HCT116 (cell line): ENCODE measurements at regions not wholly inside any gene's neighbourhood (a gene's known extent, or its start where the extent isn't known, plus 50 kb on each side); places are given as distances from the start of the nearest gene placed in this dataset.

Source experiments
- ATAC-seq: fragments of 200-7000 bp; cut with Tn5 transposase; 2 replicates; pipeline ENCODE4 v1.9.1; 2020; ENCODE audit warnings: mild to moderate bottlenecking, moderate library complexity
- BruUV-seq: library from RNA; stranded (reverse); fragments of 400-500 nt; replicated peaks from 2 replicates; lab custom pipeline; 2021; lab: Mats Ljungman, UMichigan
- CTCF ChIA-PET: fragments of 300-600 bp; sonication (Branson Sonifier 250); formaldehyde crosslinking; loops from one replicate; lab custom pipeline; 2021; ENCODE audit warnings: antibody characterized with exemption; lab: Charles Lee
- POLR2A ChIA-PET: fragments of 300-600, 350-600 bp; sonication (Branson Sonifier 250); formaldehyde crosslinking; loops from one replicate; lab custom pipeline; 2021; ENCODE audit warnings: antibody characterized with exemption; lab: Charles Lee
- RAD21 ChIA-PET, 2 experiments: fragments of 300-600 bp; sonication (Branson Sonifier 250); formaldehyde crosslinking; loops; one replicate each; lab custom pipeline; 2023; ENCODE audit warnings: low total read pairs in 2 of 2; ENCODE audit not compliant: uncharacterized antibody in 2 of 2, unreplicated experiment in 2 of 2, low non-redundant PET in 1 of 2; lab: Charles Lee
- DNase-seq: peaks from one replicate; pipeline ENCODE4 v3.0.0-alpha.2; 2010; ENCODE audit warnings: low read depth, low spot score
- H2AFZ ChIP-seq: fragments of 200-600 bp; shearing (Covaris generic), sonication (generic); 2 replicates; pipeline ENCODE4 v1.6.1; 2017; ENCODE audit warnings: low read depth, mixed run types, mixed read lengths, antibody characterized with exemption, low read length; ENCODE audit not compliant: poor library complexity, severe bottlenecking
- H3K27ac ChIP-seq: 2 replicates; pipeline ENCODE4 v1.5.1; 2012; ENCODE audit warnings: low read depth, low read length
- H3K27me3 ChIP-seq: fragments of 200-600 bp; sonication (generic); 2 replicates; pipeline ENCODE4 v1.6.1; 2016; ENCODE audit warnings: mixed run types, low read length, mixed read lengths; ENCODE audit not compliant: insufficient read depth
- H3K36me3 ChIP-seq, 2 experiments: fragments of 200-500 bp in 1 of 2; fragments of 200-600 bp in 1 of 2; sonication (Bioruptor generic) in 1 of 2; sonication (generic) in 1 of 2; 2 replicates each; pipeline versions ENCODE4 v1.5.1 to v1.6.1; 2014 to 2016; ENCODE audit warnings: low read length in 2 of 2, inconsistent platforms in 1 of 2, mixed read lengths in 1 of 2, mixed run types in 1 of 2; ENCODE audit not compliant: insufficient read depth in 2 of 2, control insufficient read depth in 1 of 2
- H3K4me1 ChIP-seq, 2 experiments: fragments of 200-600 bp in 1 of 2; sonication (generic) in 1 of 2; 2 replicates each; pipeline versions ENCODE4 v1.5.1 to v1.6.1; 2012 to 2017; ENCODE audit warnings: low read length in 2 of 2, inconsistent platforms in 1 of 2, mild to moderate bottlenecking in 1 of 2, mixed read lengths in 1 of 2, mixed run types in 1 of 2, moderate library complexity in 1 of 2; ENCODE audit not compliant: insufficient read depth in 2 of 2, control insufficient read depth in 1 of 2
- H3K4me2 ChIP-seq: fragments of 200-600 bp; sonication (generic); 2 replicates; pipeline ENCODE4 v1.6.1; 2017; ENCODE audit warnings: mixed run types, low read length, mixed read lengths
- H3K4me3 ChIP-seq, 2 experiments: fragments of 200-600 bp in 1 of 2; sonication (generic) in 1 of 2; replicated peaks in 1 of 2; 2 replicates each; pipeline ENCODE4 v1.5.1; 2011 to 2016; ENCODE audit warnings: low read length in 2 of 2, control low read depth in 1 of 2, low read depth in 1 of 2, mild to moderate bottlenecking in 1 of 2, mixed read lengths in 1 of 2, mixed run types in 1 of 2
- H3K79me2 ChIP-seq: fragments of 200-600 bp; sonication (generic); 2 replicates; pipeline ENCODE4 v1.6.1; 2017; ENCODE audit warnings: mild to moderate bottlenecking, mixed run types, low read length, moderate library complexity, mixed read lengths; ENCODE audit not compliant: insufficient read depth
- H3K9ac ChIP-seq: fragments of 200-600 bp; sonication (generic); 2 replicates; pipeline ENCODE4 v1.6.1; 2016; ENCODE audit warnings: low read length, mixed read lengths
- H3K9me2 ChIP-seq: fragments of 200-600 bp; sonication (generic), shearing (Covaris generic); 2 replicates; pipeline ENCODE4 v1.6.1; 2017; ENCODE audit warnings: mixed run types, mild to moderate bottlenecking, moderate library complexity; ENCODE audit not compliant: insufficient read depth
- H3K9me3 ChIP-seq, 2 experiments: fragments of 200-500 bp in 1 of 2; fragments of 200-600 bp in 1 of 2; sonication (Bioruptor generic) in 1 of 2; sonication (generic) in 1 of 2; 2 replicates each; pipeline ENCODE4 v1.6.1; 2014 to 2017; ENCODE audit warnings: low read length in 2 of 2, mixed read lengths in 2 of 2, inconsistent platforms in 1 of 2, low read depth in 1 of 2, mild to moderate bottlenecking in 1 of 2, mixed run types in 1 of 2, moderate library complexity in 1 of 2; ENCODE audit not compliant: control insufficient read depth in 1 of 2, insufficient read depth in 1 of 2
- H4K20me1 ChIP-seq: fragments of 200-600 bp; sonication (generic), shearing (Covaris generic); 2 replicates; pipeline ENCODE4 v1.6.1; 2017; ENCODE audit warnings: mixed run types, mild to moderate bottlenecking, moderate library complexity; ENCODE audit not compliant: insufficient read depth
- ATF3 ChIP-seq: IDR thresholded peaks from 2 replicates; pipeline ENCODE4 v1.6.1; 2012
- CBX3 ChIP-seq: IDR thresholded peaks from 2 replicates; pipeline ENCODE4 v1.6.1; 2012; ENCODE audit warnings: low read depth
- CTCF ChIP-seq, 3 experiments: fragments of 200-600 bp in 1 of 3; sonication (generic) in 1 of 3; IDR thresholded peaks in 2 of 3; conservative IDR thresholded peaks in 1 of 3; 2 replicates each; pipeline ENCODE4 v1.5.1; 2012 to 2017; ENCODE audit warnings: low read depth in 2 of 3, low read length in 2 of 3, antibody characterized with exemption in 1 of 3, borderline replicate concordance in 1 of 3, control low read depth in 1 of 3, mild to moderate bottlenecking in 1 of 3, mixed read lengths in 1 of 3, mixed run types in 1 of 3, moderate library complexity in 1 of 3; ENCODE audit not compliant: insufficient read depth in 1 of 3
- ELF1 ChIP-seq: IDR thresholded peaks from 2 replicates; pipeline ENCODE4 v1.6.1; 2012; ENCODE audit warnings: low read depth, borderline replicate concordance
- FOSL1 ChIP-seq: IDR thresholded peaks from 2 replicates; pipeline ENCODE4 v1.6.1; 2012; ENCODE audit warnings: low read depth
- JUND ChIP-seq: IDR thresholded peaks from 2 replicates; pipeline ENCODE4 v1.6.1; 2012
- MAX ChIP-seq: IDR thresholded peaks from 2 replicates; pipeline ENCODE4 v1.6.1; 2012
- SIN3A ChIP-seq: IDR thresholded peaks from 2 replicates; pipeline ENCODE4 v1.6.1; 2012; ENCODE audit warnings: low read depth
- SP1 ChIP-seq: IDR thresholded peaks from 2 replicates; pipeline ENCODE4 v1.6.1; 2012; ENCODE audit warnings: low read depth
- SRF ChIP-seq: IDR thresholded peaks from 2 replicates; pipeline ENCODE4 v1.6.1; 2012; ENCODE audit warnings: low read depth
- TCF7L2 ChIP-seq: IDR thresholded peaks from 2 replicates; pipeline ENCODE4 v1.7.0; 2011; ENCODE audit warnings: borderline replicate concordance, inconsistent platforms; ENCODE audit not compliant: insufficient read depth, insufficient read length; ENCODE audit errors: extremely low read depth
- ZBTB33 ChIP-seq: IDR thresholded peaks from 2 replicates; pipeline ENCODE4 v1.6.1; 2011; ENCODE audit warnings: mild to moderate bottlenecking, low read length, moderate library complexity; ENCODE audit not compliant: insufficient replicate concordance; ENCODE audit errors: extremely low read depth
- ZFX ChIP-seq: fragments of 450-650 bp; IDR thresholded peaks from 2 replicates; pipeline ENCODE4 v1.6.1; 2017
- intact Hi-C: fragments of 100-400 bp; cut with micrococcal nuclease; formaldehyde crosslinking; loops from 2 replicates; pipeline ENCODE4 v1.10.0; 2022

- Histone ChIP-seq H3K4me1 (no peaks in the 10 kb centered on the region), H3K4me2 (no peak overlapping the region), H3K36me3 (no peaks in the 10 kb centered on the region), H4K20me1 (no peaks in the 10 kb centered on the region), H2AFZ (no peak overlapping the region), H3K9me3 (no peaks in the 10 kb centered on the region), H3K4me3 (no peak overlapping the region), H3K27ac (no peak overlapping the region), H3K9ac (no peak overlapping the region), H3K79me2 (no peaks in the 10 kb centered on the region), H3K9me2 (no peaks in the 10 kb centered on the region), H3K27me3 (peaks cover 15% of the 10 kb centered on the region)
- BruUV-seq: no TSS peak
- intact Hi-C loops: loop anchor here (5.0 kb wide), 1 partner anchor 67 kb away; no protein-coding TSS in a partner anchor
- RAD21 ChIA-PET: no interaction called here
- TF ChIP-seq ZFX: no peak
- no peak for TF ChIP-seq MAX
- no peak for TF ChIP-seq SIN3A
- no peak for TF ChIP-seq SRF
- CTCF ChIA-PET: no interaction called here
- DNase-seq (no peak), ATAC-seq (no peak)
- POLR2A ChIA-PET: interaction anchor here (0.5 kb wide), 1 partner anchor 75 kb away, joined by 3 read pairs; no protein-coding TSS in a partner anchor
These were observed 127.3 kb upstream of the NUDT7 start for GRCh38 chr16:77594799-77595596.

GRCh38 chr16:77596261-77596660 lies 126.1 kb upstream of the NUDT7 start:
- H3K36me3 ChIP-seq: no peaks in the 10 kb centered on the region
- H3K4me3 ChIP-seq: no peak overlapping the region
- no peaks in the 10 kb centered on the region for H3K9me2 ChIP-seq
- no peaks in the 10 kb centered on the region for H3K79me2 ChIP-seq
- ChIA-PET RAD21 (no interaction called here), CTCF (no interaction called here), POLR2A (no interaction called here)
- no peak overlapping the region for H3K4me2 ChIP-seq
- BruUV-seq: no TSS peak
- H2AFZ ChIP-seq: no peak overlapping the region
- no peak overlapping the region for H3K27ac ChIP-seq
- intact Hi-C loops: loop anchor here (5.0 kb wide), 1 partner anchor 66 kb away; no protein-coding TSS in a partner anchor
- no peaks in the 10 kb centered on the region for H3K9me3 ChIP-seq
- H3K27me3 ChIP-seq: peaks cover 15% of the 10 kb centered on the region
- H3K4me1 ChIP-seq: no peaks in the 10 kb centered on the region
- DNase-seq (no peak), ATAC-seq (no peak)
- no peaks in the 10 kb centered on the region for H4K20me1 ChIP-seq
- no peak overlapping the region for H3K9ac ChIP-seq
- TF ChIP-seq ZBTB33 (no peak), SIN3A (no peak), FOSL1 (no peak), SP1 (no peak), JUND (no peak), ELF1 (no peak), CBX3 (no peak), SRF (no peak), TCF7L2 (no peak), CTCF (IDR thresholded peaks at IDR 0.05 in 2 of 3, conservative IDR thresholded peaks at IDR 0.05 in 1 of 3; ENCODE audit: borderline replicate concordance in 1 of 3, insufficient read depth in 1 of 3, low read depth in 2 of 3, low read length in 2 of 3) (no peak), MAX (no peak), ATF3 (no peak), ZFX (no peak)
